NB4 (cell line): ENCODE measurements at regions not wholly inside any gene's neighbourhood (a gene's known extent, or its start where the extent isn't known, plus 50 kb on each side); places are given as distances from the start of the nearest gene placed in this dataset.

Source experiments
- POLR2A ChIP-seq: IDR thresholded peaks from 2 replicates; pipeline ENCODE4 v1.6.1; 2011; ENCODE audit warnings: mild to moderate bottlenecking; ENCODE audit not compliant: insufficient read length; ENCODE audit errors: extremely low read depth
- TF ChIP-seq, protein P1 (sequence below): IDR thresholded peaks from one replicate; pipeline ENCODE4 v1.5.1; 2012; ENCODE audit warnings: low read depth, low read length

DNA sequence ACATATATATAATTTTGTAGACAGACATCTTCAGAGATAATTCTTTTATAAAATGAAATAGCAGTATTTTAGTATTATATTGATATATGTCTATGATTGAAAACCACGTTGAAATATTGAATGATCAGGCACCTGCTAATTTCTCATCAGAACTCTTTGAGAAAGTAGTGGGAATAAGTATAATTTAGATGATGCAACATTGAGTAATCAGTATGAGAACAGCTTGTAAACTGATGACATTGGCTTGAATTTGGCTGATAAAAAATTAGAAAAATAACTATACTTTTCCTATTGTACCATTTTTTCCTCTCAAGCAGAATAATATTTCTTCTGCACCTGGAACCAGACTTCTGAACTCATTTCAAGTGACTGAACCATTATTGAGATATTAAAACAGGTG, 1316.8 kb downstream of the NCAM2 start:
- TF ChIP-seq, protein P1, sequence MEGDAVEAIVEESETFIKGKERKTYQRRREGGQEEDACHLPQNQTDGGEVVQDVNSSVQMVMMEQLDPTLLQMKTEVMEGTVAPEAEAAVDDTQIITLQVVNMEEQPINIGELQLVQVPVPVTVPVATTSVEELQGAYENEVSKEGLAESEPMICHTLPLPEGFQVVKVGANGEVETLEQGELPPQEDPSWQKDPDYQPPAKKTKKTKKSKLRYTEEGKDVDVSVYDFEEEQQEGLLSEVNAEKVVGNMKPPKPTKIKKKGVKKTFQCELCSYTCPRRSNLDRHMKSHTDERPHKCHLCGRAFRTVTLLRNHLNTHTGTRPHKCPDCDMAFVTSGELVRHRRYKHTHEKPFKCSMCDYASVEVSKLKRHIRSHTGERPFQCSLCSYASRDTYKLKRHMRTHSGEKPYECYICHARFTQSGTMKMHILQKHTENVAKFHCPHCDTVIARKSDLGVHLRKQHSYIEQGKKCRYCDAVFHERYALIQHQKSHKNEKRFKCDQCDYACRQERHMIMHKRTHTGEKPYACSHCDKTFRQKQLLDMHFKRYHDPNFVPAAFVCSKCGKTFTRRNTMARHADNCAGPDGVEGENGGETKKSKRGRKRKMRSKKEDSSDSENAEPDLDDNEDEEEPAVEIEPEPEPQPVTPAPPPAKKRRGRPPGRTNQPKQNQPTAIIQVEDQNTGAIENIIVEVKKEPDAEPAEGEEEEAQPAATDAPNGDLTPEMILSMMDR: no peak
- no peak for TF ChIP-seq POLR2A
